Left ventricle myocardium superior (tissue), 1 donor: ENCODE measurements at regions not wholly inside any gene's neighbourhood (a gene's known extent, or its start where the extent isn't known, plus 50 kb on each side); places are given as distances from the start of the nearest gene placed in this dataset.
"Not testable (repeated sequence)": the region's sequence is repeated elsewhere in the genome, so short reads cannot be mapped to it uniquely, and the experiment has no call there.

Experiments
- ATAC-seq: fragments of 200-7000 bp; cut with Tn5 transposase; one replicate; pipeline ENCODE4 v1.9.1; 2020; ENCODE audit warnings: mild to moderate bottlenecking, moderate library complexity
- DNase-seq: peaks from one replicate; pipeline ENCODE4 v3.0.0-alpha.2; 2020
- intact Hi-C: fragments of 100-400 bp; cut with micrococcal nuclease; formaldehyde crosslinking; loops from one replicate; pipeline ENCODE4 v1.11.0; 2022
- donor health status: DM: no; HTN: yes; CAD: no; lungs with severe emphysema.

GRCh38 chr5:159553792-159554191, 223.5 kb upstream of the IL12B start:
- intact Hi-C loops, result no loop called here

GRCh38 chr5:159555084-159555483, 224.8 kb upstream of the IL12B start:
- DNase-seq (no peak), ATAC-seq (no peak)
- intact Hi-C loops, result no loop called here

More at GRCh38 chr5:159553792-159554191, 223.5 kb upstream of the IL12B start:
- ATAC-seq (no peak), DNase-seq (no peak)

DNA sequence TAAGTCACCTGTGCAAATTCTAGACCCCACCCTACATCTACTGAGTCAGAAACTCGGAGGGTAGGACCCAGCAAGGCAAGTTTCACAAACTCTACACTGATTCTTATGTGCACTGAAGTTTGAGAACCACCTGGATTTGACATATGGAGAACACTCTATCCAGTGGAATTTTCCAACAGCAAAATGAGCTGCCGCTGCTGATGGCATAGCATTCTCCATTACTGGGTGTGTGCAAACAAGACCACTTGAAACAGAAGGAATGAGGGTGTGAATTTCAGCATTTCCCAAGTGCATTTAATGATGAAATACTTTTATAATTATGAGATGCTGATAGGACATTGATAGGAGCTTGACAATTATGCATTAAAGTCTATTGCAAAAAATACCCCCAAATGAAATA, 229.1 kb upstream of the IL12B start:
- ATAC-seq, result no peak
- no peak for DNase-seq
- intact Hi-C loops, result no loop called here

DNA sequence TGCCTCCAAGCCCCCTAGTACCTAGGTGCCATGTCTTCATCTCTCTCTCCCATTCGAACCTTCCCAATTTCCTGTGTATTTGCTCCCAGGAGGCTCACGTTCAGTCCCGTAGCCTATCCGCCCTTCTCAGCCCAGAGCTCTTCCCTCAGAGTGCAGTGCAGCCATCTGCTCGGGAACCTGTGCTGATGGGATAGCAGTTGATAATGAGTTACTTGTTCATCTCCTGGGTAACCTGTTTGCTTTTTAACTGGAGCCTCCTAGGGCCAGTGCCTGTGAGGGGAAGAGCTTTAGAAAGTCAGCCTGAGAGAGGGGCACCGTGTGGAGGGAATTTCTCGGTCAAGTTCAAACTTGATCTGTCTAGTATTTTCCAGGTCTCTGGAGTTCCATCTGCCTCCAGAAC, 229.8 kb upstream of the IL12B start:
- DNase-seq (no peak), ATAC-seq (no peak)
- intact Hi-C loops, result no loop called here

DNA sequence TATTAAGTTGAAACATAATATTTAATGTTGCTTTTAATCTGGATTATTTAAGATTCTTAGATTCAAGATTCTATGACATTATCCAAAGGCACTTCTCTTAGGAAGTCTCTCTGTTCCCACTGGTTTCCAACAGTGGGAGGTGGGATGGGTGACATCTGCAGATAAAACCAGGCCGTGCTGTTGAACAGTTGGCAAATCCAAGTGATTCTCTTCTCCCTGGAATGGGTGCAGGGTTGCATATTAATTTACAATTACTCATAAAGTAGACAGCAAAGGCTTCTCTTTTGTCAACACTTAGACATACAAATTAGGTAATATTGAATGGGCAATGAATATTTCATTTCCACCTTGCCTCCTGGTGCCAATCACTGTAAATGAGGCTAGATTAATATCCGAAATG, 233.7 kb upstream of the IL12B start:
- intact Hi-C loops, result no loop called here
- no peak for DNase-seq
- no peak for ATAC-seq

GRCh38 chr5:159566832-159567231, 236.5 kb upstream of the IL12B start:
- ATAC-seq, result no peak
- no peak for DNase-seq
- intact Hi-C loops, result no loop called here

DNA sequence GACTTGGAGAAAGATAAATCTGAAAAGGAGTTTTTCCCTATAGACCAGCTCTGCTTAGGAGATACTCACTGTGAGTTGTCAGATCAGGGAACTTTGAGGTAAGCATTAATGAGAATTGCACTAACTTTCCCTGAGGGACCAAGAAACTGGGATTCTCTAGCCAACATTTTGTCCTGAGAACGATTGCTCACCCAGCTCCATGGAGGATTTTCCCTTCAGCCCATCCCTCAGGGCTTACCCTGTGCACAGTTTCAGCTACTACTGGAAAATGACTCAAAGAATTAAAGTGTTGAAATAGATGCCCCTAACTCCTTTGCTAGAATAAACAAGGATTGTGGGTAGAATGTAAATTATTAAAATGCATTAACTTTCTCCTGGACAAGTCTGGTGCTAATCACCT, 237.2 kb upstream of the IL12B start:
- no peak for ATAC-seq
- intact Hi-C loops, result no loop called here
- no peak for DNase-seq

DNA sequence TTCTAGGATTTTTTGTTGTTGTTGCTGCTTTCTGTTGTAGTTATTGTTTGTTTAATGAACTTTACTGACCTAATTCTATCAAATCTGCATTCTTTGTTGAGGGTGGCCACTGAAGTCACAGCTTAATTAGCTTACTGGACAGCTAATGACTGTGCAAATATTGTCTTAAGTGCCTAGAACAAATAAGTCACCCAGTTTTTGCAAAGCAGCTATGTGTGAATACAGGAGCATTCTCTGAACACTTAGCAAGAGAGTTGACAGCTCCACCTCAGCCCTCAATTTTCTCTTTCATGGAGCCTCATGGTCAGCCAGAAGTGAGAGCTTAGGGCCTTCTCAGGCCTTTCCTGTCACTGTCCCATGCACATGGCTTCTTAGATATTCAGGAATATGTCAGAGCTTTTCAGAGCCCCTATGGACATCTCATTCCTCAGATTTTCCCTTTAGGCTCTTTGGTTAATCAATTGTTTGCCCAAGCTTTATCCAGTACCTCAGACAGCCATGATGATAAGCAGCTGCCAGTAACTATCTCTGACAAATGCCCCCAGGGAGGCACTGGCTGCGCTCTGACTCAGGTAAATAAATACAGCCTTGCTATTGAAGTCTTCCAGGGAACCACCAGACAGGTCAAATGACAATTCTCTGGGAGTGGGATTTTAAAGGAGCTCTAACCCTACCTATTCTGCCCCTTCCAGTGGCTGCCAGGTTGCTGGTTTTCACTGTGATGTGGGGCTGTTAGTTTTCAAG, 241.4 kb upstream of the IL12B start:
- intact Hi-C loops, result no loop called here
- ATAC-seq (no peak), DNase-seq (no peak)

GRCh38 chr5:159576902-159577301, 246.6 kb upstream of the IL12B start:
- no peak for ATAC-seq
- intact Hi-C loops, result no loop called here

DNA sequence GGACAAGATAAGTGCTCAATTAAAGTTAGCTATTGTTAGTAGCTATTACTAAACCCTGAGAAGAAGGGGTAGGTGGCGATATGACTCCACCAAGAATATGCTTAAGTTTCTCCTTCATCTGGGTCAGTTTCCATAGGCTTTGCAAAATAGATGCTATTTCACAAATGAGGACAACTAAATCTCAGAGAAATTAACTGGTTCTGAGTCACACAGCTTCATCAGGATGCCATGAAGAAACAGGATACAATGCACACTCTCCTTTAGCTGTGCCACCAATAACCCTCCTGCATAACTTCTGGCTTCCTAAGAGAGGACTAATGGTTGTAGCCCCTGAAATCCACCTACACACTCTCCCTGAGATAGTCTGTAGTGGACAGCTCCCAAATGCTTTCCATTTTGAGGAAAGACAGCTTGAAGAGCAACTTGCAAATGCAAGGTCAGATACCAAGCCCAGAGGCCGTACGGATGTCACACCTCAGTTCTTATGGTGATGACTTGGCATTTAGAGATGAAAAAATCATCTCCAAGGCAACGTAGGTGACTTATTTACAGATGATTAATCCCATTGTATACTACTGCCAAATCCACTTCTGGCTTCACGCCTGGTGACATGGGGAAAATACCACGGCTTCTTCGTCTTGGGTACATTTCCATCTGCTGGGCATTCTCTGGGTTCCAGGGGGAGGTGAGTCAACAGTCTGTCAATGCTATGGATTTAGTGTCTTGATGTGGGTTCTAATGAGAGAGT, 251.4 kb upstream of the IL12B start:
- ATAC-seq (peak; percentile 72), DNase-seq (no peak)
- intact Hi-C loops, result no loop called here

More at GRCh38 chr5:159576902-159577301, 246.6 kb upstream of the IL12B start:
- DNase-seq, result no peak

DNA sequence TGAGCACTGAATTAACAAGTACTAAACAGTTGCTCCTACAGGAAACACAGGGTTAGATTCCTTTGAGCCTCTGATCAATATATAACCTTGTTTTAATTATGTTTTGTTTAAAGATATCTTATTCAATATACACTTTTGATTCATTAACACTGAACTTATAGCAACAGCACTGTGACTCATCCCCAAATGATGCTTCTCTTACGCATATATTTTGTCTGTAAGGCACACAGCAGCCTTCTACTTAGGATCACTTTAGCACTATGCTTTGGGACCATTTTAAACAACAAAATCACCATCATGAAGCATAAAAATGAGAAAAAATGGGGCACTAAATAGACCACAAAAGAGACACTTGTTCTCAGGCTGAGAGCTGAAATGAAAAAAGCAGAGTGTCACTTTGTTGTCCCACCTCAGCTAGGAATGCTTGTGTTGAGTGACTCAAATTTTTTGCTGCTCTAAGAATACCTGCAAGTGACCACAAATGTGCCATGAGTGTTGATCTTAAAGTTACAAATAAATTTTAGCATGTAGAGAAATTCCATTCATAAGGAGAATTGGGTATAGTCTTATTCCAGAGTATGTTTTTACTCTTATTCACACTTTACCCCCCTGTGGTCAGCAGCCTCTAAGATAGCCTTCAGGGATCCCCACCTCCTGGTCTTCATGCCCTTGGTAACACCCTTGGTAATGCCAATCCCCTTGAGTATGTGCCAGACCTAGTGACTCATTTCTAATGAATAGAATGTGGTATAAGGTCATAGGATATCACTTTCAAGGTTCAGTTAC, 252.7 kb upstream of the IL12B start:
- intact Hi-C loops, result no loop called here
- ATAC-seq, result no peak
- no peak for DNase-seq

- ATAC-seq (no peak), DNase-seq (no peak)
- intact Hi-C loops, result no loop called here
Measured at GRCh38 chr5:159586921-159587320, 256.6 kb upstream of the IL12B start.

DNA sequence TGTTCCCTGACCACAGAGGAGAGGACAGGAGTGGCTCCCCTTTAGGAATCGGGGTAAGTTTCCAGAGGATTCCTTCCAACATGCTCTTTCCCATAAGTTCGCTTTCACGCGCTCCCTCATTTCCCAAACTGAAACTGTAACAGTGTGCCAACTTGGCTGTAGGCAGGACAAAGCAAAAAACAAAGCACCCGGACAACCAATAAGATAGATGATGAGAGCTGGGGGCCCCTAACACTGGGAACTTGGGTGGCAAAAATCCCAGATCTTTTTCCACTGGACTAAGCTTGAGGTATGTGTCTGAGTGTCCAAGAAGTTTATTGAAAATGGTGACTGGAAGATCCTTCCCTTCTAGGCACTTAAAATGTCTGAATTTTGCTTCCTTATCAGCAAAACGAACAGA, 258.7 kb upstream of the IL12B start:
- ATAC-seq (peak; percentile 34), DNase-seq (no peak)
- intact Hi-C loops, result no loop called here

GRCh38 chr5:159593518-159594073, 263.3 kb upstream of the IL12B start:
- DNase-seq, result no peak
- no peak for ATAC-seq
- intact Hi-C loops, result no loop called here

DNA sequence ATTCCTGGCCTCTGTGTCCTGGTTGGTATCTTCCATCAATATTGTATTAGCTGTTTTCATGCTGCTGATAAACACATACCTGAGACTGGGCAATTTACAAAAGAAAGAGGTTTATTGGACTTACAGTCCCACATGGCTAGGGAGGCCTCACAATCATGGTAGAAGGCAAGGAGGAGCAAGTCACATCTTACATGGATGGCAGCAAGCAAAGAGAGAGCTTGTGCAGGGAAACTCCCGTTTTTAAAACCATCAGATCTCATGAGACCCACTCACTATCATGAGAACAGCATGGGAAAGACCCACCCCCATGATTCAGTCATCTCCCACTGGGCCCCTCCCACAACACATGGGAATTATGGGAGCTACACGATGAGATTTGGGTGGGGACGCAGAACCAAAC, 265.3 kb upstream of the IL12B start:
- intact Hi-C loops, DNase-seq, ATAC-seq: not testable (repeated sequence)

DNA sequence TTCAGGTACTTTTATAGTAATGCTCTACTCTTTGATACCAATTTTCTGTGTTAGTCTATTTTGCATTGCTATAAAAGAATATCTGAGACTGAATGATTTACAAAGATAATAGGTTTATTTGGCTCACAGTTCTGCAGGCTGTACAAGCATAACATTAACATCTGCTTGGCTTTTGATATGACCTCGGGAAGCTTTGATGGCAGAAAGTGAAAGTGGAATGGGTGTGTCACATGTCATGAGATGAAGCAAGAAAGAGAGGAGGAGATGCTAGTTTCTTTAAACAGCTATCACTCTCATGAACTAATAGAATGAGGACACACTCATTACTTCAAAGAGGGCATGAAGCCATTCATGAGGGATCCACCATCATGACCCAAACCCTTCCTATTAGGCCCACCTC, 270.9 kb upstream of the IL12B start:
- intact Hi-C loops, result no loop called here
- ATAC-seq (no peak), DNase-seq (no peak)

GRCh38 chr5:159602434-159602833, 272.1 kb upstream of the IL12B start:
- intact Hi-C loops, result no loop called here

DNA sequence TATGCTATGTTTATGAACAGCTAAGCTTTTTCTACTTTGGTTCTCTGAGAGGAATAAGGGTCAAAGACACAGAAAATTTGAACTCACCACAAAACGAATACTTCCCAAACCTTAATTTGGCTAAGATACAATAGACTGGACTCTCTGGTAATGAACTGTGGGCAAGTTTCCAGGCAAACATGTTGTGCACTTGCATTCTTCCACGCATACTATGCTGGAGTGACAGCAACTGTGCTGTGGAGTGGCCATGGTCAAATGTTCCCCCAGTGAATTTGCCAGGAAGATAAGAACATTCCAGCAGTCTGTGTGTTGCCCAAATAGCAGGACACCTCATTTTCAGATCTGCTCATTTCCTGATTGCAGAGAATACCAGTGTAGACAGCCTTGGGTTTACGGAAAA, 275.3 kb upstream of the IL12B start:
- peak; percentile 35 for DNase-seq
- peak; percentile 99 for ATAC-seq
- intact Hi-C loops, result no loop called here

More at GRCh38 chr5:159602434-159602833, 272.1 kb upstream of the IL12B start:
- DNase-seq (no peak), ATAC-seq (no peak)

DNA sequence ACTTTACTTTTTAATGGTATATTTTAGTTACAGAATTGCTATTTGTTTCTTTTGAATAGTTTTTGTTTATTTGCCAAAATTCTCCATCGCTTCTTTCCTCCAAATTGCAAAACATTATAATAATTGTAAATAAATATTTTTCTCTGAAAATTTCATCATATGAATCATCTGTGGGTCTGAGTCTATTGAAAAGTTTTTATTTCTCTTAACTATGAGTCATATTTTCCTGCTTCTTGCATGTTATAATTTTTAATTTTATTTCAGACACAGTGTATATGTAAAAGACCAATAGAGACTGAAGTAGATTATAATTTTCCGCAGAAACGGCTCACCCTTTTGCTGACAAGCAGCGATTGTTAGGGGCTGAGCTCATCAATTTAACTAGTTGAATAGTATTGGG, 279.1 kb upstream of the IL12B start:
- intact Hi-C loops, result no loop called here
- DNase-seq (no peak), ATAC-seq (no peak)
